Spinal cord (tissue), 9 donors: ENCODE measurements at regions not wholly inside any gene's neighbourhood (a gene's known extent, or its start where the extent isn't known, plus 50 kb on each side); places are given as distances from the start of the nearest gene placed in this dataset.

Experiments
- DNase-seq, 6 donors: peaks; one replicate each; pipeline versions ENCODE4 v3.0.0 to v3.0.0-alpha.2; 2013 to 2015; ENCODE audit warnings: low spot score in 6 of 6, low read depth in 4 of 6
- H3K27ac ChIP-seq: one replicate; pipeline ENCODE4 v1.5.1; 2013; ENCODE audit warnings: low read depth, low read length, control low read depth
- H3K27me3 ChIP-seq: one replicate; pipeline ENCODE4 v1.6.1; 2013; ENCODE audit warnings: low read length; ENCODE audit not compliant: control insufficient read depth, insufficient read depth
- H3K36me3 ChIP-seq: one replicate; pipeline ENCODE4 v1.6.1; 2013; ENCODE audit warnings: low read length; ENCODE audit not compliant: control insufficient read depth, insufficient read depth
- H3K4me1 ChIP-seq: one replicate; pipeline ENCODE4 v1.6.1; 2013; ENCODE audit warnings: low read length; ENCODE audit not compliant: control insufficient read depth, insufficient read depth
- H3K4me3 ChIP-seq: one replicate; pipeline ENCODE4 v1.5.1; 2013; ENCODE audit warnings: low read depth, low read length, control low read depth
- H3K9me3 ChIP-seq: one replicate; pipeline ENCODE4 v1.6.1; 2013; ENCODE audit warnings: low read length; ENCODE audit not compliant: control insufficient read depth, insufficient read depth
- WGBS: methylation state at CpG from one replicate; pipeline ENCODE4 v1.1.5; 2013; ENCODE audit warnings: missing lambda C conversion rate; ENCODE audit not compliant: insufficient coverage; 5-methylcytosine and 5-hydroxymethylcytosine counted together
- donor health status: healthy.

GRCh38 chr15:29418178-29418577, 148.6 kb upstream of the NSMCE3 start:
- H3K27me3 ChIP-seq, result no peaks in the 10 kb centered on the region
- H3K9me3 ChIP-seq, result no peaks in the 10 kb centered on the region
- no peak for DNase-seq
- H3K36me3 ChIP-seq, result no peaks in the 10 kb centered on the region
- no peak overlapping the region for H3K27ac ChIP-seq
- no peak overlapping the region for H3K4me3 ChIP-seq
- WGBS, result no CpG with 5 or more reads among the region's 4 CpGs
- no peaks in the 10 kb centered on the region for H3K4me1 ChIP-seq

DNA sequence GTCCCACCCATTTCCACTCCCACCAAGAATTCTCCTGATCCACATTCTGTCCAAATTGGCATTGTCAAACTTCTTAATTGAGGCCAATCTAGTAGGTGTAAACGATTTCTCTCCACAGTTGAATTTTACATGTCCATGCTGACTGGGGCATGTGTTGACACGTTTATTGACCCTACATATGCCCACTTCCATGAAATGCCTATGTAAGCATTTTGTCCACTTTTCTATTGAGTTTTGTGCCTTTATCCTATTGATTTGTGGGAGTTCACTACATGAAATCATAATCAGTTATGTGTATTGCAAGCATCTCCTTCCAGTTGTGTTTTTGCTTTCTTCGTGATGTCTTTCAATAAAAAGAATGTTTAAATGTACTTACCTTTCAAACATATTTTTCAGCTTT, 141.7 kb upstream of the NSMCE3 start:
- Histone ChIP-seq H3K9me3 (no peaks in the 10 kb centered on the region), H3K27me3 (no peaks in the 10 kb centered on the region), H3K27ac (no peak overlapping the region), H3K36me3 (no peaks in the 10 kb centered on the region), H3K4me1 (peaks cover 4% of the 10 kb centered on the region), H3K4me3 (no peak overlapping the region)
- no CpG with 5 or more reads among the region's 3 CpGs for whole genome bisulfite sequencing
- DNase-seq, result no peak

- no peak overlapping the region for H3K27ac ChIP-seq
- peak in 1 of 6 donors; percentile 29 for DNase-seq
- H3K27me3 ChIP-seq, result no peaks in the 10 kb centered on the region
- no peaks in the 10 kb centered on the region for H3K36me3 ChIP-seq
- no peak overlapping the region for H3K4me3 ChIP-seq
- H3K9me3 ChIP-seq, result no peaks in the 10 kb centered on the region
- peaks cover 4% of the 10 kb centered on the region for H3K4me1 ChIP-seq
- WGBS, result 67% methylated on average over 8 of the region's 9 CpGs
These were observed 140.7 kb upstream of the NSMCE3 start for GRCh38 chr15:29410338-29410737.

- Histone ChIP-seq H3K27me3 (no peaks in the 10 kb centered on the region), H3K36me3 (no peaks in the 10 kb centered on the region), H3K4me3 (no peak overlapping the region), H3K9me3 (no peaks in the 10 kb centered on the region), H3K4me1 (peaks cover 4% of the 10 kb centered on the region), H3K27ac (no peak overlapping the region)
- no peak for DNase-seq
- WGBS, result 92% methylated on average over 6 of the region's 8 CpGs
These were observed 140.3 kb upstream of the NSMCE3 start for GRCh38 chr15:29409890-29410289.

GRCh38 chr15:29405564-29405963, 135.9 kb upstream of the NSMCE3 start:
- H3K27me3 ChIP-seq, result no peaks in the 10 kb centered on the region
- DNase-seq, result no peak
- WGBS, result 90% methylated on average over 10 of the region's 12 CpGs

DNA sequence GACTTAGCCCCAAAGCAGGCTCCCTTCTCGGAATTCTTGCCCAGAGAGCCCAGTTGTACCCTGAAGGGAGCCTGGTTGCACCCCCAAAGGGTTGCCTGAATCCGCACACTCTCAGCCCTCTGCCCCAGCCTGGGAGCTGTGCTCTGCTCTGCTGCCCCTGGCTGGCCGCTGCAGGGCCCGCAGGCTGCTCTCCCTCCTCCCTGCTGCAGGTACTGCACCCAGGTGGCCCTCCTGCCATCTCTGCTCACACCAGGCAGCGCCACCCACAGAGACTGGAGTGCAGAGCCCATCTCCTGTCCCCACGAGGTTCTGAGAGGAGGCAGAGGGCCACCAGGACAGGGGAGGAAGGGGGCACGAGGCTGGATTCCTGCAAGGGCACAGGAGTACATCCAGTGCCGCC, 134.2 kb upstream of the NSMCE3 start:
- 50% methylated on average over 8 of the region's 8 CpGs for WGBS
- Histone ChIP-seq H3K27ac (no peak overlapping the region), H3K27me3 (no peaks in the 10 kb centered on the region), H3K4me3 (no peak overlapping the region), H3K36me3 (no peaks in the 10 kb centered on the region), H3K9me3 (no peaks in the 10 kb centered on the region), H3K4me1 (peaks cover 5% of the 10 kb centered on the region)
- no peak for DNase-seq

More at GRCh38 chr15:29405564-29405963, 135.9 kb upstream of the NSMCE3 start:
- H3K9me3 ChIP-seq, result no peaks in the 10 kb centered on the region
- H3K36me3 ChIP-seq, result no peaks in the 10 kb centered on the region
- H3K4me3 ChIP-seq, result no peak overlapping the region
- H3K27ac ChIP-seq, result no peak overlapping the region
- peaks cover 9% of the 10 kb centered on the region for H3K4me1 ChIP-seq

DNA sequence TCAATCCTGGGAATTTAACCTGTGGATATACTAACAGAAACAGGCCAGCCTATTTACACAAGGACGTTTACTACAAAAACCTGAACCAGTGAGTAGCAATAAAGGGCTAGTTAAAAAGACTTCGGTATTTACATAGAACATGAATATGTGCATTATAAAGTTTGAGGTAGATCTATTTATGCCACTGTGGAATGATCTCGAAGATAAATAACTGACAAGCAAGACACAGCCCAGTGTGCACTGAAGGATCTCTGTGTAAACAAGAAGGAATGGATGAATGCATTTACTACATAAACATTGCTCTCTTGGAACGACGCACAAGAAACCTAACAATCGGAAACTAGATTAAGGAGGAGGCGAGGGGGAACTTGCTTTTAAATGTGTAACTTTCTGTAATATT, 132.0 kb upstream of the NSMCE3 start:
- Histone ChIP-seq H3K27ac (no peak overlapping the region), H3K4me3 (no peak overlapping the region), H3K36me3 (no peaks in the 10 kb centered on the region), H3K27me3 (no peaks in the 10 kb centered on the region), H3K4me1 (peaks cover 5% of the 10 kb centered on the region), H3K9me3 (no peaks in the 10 kb centered on the region)
- no CpG with 5 or more reads among the region's 7 CpGs for WGBS
- no peak for DNase-seq

DNA sequence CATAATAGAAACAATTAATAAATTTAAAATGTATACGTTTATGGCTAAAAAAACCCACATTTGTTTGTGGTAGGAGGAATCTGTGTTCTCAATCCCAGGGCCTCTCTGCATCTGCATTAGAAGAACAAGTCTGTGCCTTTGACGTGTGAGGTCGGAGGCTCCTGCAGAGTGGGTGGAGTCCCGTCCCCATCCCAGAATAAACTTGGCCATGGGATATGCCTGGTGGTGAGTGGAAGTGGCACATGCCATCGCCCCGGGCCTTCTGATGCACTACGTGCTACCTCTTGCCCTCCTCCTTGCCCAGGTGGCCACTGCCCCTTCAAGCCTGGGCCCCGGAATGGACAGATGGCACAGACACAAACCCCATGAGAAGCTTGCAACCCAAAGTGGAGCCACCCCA, 131.1 kb upstream of the NSMCE3 start:
- H3K27me3 ChIP-seq, result no peaks in the 10 kb centered on the region
- H3K4me3 ChIP-seq, result no peak overlapping the region
- DNase-seq, result no peak
- no peaks in the 10 kb centered on the region for H3K36me3 ChIP-seq
- H3K27ac ChIP-seq, result no peak overlapping the region
- no peaks in the 10 kb centered on the region for H3K9me3 ChIP-seq
- peaks cover 5% of the 10 kb centered on the region for H3K4me1 ChIP-seq
- WGBS, result 70% methylated on average over 5 of the region's 8 CpGs

DNA sequence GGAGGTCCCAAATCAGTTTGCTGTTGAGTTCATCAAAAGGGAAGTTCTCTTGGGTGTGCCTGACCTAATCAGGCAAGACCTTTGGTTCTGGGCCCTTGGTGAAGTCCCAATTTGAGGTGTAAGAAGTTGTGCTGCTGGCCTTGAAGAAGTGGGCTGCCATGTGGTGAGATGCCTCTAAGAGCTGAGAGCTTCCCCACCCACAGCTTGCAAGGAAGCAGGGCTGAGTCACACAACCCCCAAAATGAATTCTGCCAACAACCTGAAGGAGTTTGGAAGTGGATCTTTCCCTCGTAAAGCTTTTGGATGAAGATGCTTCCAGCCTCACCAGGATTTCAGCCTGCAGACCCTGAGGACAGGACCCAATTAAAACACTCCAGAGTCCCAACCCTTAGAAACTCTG, 129.3 kb upstream of the NSMCE3 start:
- no peak for DNase-seq
- Histone ChIP-seq H3K9me3 (no peaks in the 10 kb centered on the region), H3K27ac (no peak overlapping the region), H3K4me1 (peaks cover 4% of the 10 kb centered on the region), H3K36me3 (no peaks in the 10 kb centered on the region), H3K4me3 (no peak overlapping the region), H3K27me3 (no peaks in the 10 kb centered on the region)
- WGBS, result no CpG with 5 or more reads among the region's 1 CpG

GRCh38 chr15:29396176-29396811, 126.7 kb upstream of the NSMCE3 start:
- DNase-seq, result no peak
- H3K4me1 ChIP-seq, result no peaks in the 10 kb centered on the region
- H3K4me3 ChIP-seq, result no peak overlapping the region
- no peaks in the 10 kb centered on the region for H3K9me3 ChIP-seq
- no peaks in the 10 kb centered on the region for H3K36me3 ChIP-seq
- WGBS, result no CpG with 5 or more reads among the region's 4 CpGs
- H3K27me3 ChIP-seq, result no peaks in the 10 kb centered on the region
- H3K27ac ChIP-seq, result no peak overlapping the region
